ENCODE measurements at regions not wholly inside any gene's neighbourhood (a gene's known extent, or its start where the extent isn't known, plus 50 kb on each side); places are given as distances from the start of the nearest gene placed in this dataset.

DNA sequence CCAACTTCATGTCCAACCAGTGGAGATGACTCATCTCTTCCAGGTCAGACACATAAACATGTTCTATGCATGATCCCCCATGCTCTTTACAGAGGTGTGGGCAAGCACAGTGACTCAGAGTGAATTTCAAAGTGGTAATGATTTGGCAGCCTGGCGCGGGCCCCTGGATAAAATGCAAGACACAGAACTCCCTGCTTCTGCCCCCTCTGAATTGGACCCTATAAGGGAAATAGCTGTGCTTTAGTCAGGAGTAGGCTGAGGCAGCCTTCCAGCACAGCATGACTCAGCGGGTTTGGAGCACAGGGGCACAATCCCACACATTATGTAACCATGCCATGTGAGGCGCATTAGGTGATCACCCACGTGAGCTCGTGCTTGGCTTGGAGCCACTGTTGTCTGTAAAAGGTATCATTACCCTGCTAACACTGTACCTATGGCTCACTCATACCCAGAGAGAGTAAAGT lies 127.4 kb downstream of the C6orf118 start:
- Histone ChIP-seq H4K20me1 (ENCODE audit: insufficient read depth) (no peaks in the 10 kb centered on the region), H3K9me3 (ENCODE audit: low read length) (no peaks in the 10 kb centered on the region), H3K79me2 (replicated peaks; ENCODE audit: insufficient read depth, low read length) (no peaks in the 10 kb centered on the region), H3K4me3 (ENCODE audit: low read length) (no peak overlapping the region), H2AFZ (ENCODE audit: low read depth, low read length) (no peak overlapping the region), H3K36me3 (ENCODE audit: insufficient read depth, low read length) (no peaks in the 10 kb centered on the region), H3K27me3 (ENCODE audit: insufficient read depth, low read depth, low read length) (no peaks in the 10 kb centered on the region), H3K27ac (ENCODE audit: low read length) (no peak overlapping the region), H3K9me2 (ENCODE audit: insufficient read depth, low read length) (no peaks in the 10 kb centered on the region), H3K9ac (ENCODE audit: low read length) (no peak overlapping the region), H3K4me2 (ENCODE audit: low read length) (no peak overlapping the region), H3F3A (ENCODE audit: insufficient read depth, low read length, poor library complexity, severe bottlenecking) (no peaks in the 10 kb centered on the region)
- TF ChIP-seq TAF1 (IDR thresholded peaks at IDR 0.05; ENCODE audit: low read depth) (no peak), EZH2 (IDR thresholded peaks at IDR 0.05; ENCODE audit: borderline replicate concordance, insufficient read depth, low read length, poor library complexity, severe bottlenecking) (no peak), RAD21 (conservative IDR thresholded peaks at IDR 0.05) (no peak), MXI1 (conservative IDR thresholded peaks at IDR 0.05; ENCODE audit: poor library complexity, severe bottlenecking) (no peak), SMC3 (conservative IDR thresholded peaks at IDR 0.05; ENCODE audit: poor library complexity) (no peak), POLR2AphosphoS5 (IDR thresholded peaks at IDR 0.05) (no peak), REST (IDR thresholded peaks at IDR 0.05; ENCODE audit: borderline replicate concordance) (no peak), EP300 (conservative IDR thresholded peaks at IDR 0.05; ENCODE audit: poor library complexity, severe bottlenecking) (no peak)
- TF ChIP-seq, protein P1, sequence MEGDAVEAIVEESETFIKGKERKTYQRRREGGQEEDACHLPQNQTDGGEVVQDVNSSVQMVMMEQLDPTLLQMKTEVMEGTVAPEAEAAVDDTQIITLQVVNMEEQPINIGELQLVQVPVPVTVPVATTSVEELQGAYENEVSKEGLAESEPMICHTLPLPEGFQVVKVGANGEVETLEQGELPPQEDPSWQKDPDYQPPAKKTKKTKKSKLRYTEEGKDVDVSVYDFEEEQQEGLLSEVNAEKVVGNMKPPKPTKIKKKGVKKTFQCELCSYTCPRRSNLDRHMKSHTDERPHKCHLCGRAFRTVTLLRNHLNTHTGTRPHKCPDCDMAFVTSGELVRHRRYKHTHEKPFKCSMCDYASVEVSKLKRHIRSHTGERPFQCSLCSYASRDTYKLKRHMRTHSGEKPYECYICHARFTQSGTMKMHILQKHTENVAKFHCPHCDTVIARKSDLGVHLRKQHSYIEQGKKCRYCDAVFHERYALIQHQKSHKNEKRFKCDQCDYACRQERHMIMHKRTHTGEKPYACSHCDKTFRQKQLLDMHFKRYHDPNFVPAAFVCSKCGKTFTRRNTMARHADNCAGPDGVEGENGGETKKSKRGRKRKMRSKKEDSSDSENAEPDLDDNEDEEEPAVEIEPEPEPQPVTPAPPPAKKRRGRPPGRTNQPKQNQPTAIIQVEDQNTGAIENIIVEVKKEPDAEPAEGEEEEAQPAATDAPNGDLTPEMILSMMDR (IDR thresholded peaks at IDR 0.05; ENCODE audit: poor library complexity, severe bottlenecking) = no peak

GRCh38 chr6:165178056-165178455 lies 131.3 kb downstream of the C6orf118 start:
- TF ChIP-seq RAD21 (conservative IDR thresholded peaks at IDR 0.05) = no peak
- TF ChIP-seq EP300 (conservative IDR thresholded peaks at IDR 0.05; ENCODE audit: poor library complexity, severe bottlenecking) = no peak
- no peak for TF ChIP-seq POLR2AphosphoS5 (IDR thresholded peaks at IDR 0.05)
- no peak for TF ChIP-seq EZH2 (IDR thresholded peaks at IDR 0.05; ENCODE audit: borderline replicate concordance, insufficient read depth, low read length, poor library complexity, severe bottlenecking)
- no peak for TF ChIP-seq REST (IDR thresholded peaks at IDR 0.05; ENCODE audit: borderline replicate concordance)
- no peak for TF ChIP-seq MXI1 (conservative IDR thresholded peaks at IDR 0.05; ENCODE audit: poor library complexity, severe bottlenecking)
- no peak for TF ChIP-seq TAF1 (IDR thresholded peaks at IDR 0.05; ENCODE audit: low read depth)
- TF ChIP-seq, protein P1 (IDR thresholded peaks at IDR 0.05; ENCODE audit: poor library complexity, severe bottlenecking) = no peak
- no peak for TF ChIP-seq SMC3 (conservative IDR thresholded peaks at IDR 0.05; ENCODE audit: poor library complexity)
- H3K27me3 ChIP-seq (ENCODE audit: insufficient read depth, low read depth, low read length) = no peaks in the 10 kb centered on the region

More at GRCh38 chr6:165178056-165178455, 131.3 kb downstream of the C6orf118 start:
- Histone ChIP-seq H3K9me2 (ENCODE audit: insufficient read depth, low read length) (no peaks in the 10 kb centered on the region), H3K27ac (ENCODE audit: low read length) (no peak overlapping the region), H3K9me3 (ENCODE audit: low read length) (no peaks in the 10 kb centered on the region), H3K4me2 (ENCODE audit: low read length) (no peak overlapping the region), H3K79me2 (replicated peaks; ENCODE audit: insufficient read depth, low read length) (no peaks in the 10 kb centered on the region), H3K9ac (ENCODE audit: low read length) (no peak overlapping the region), H3K36me3 (ENCODE audit: insufficient read depth, low read length) (no peaks in the 10 kb centered on the region), H3K4me3 (ENCODE audit: low read length) (no peak overlapping the region), H2AFZ (ENCODE audit: low read depth, low read length) (no peak overlapping the region), H3F3A (ENCODE audit: insufficient read depth, low read length, poor library complexity, severe bottlenecking) (no peaks in the 10 kb centered on the region), H4K20me1 (ENCODE audit: insufficient read depth) (no peaks in the 10 kb centered on the region)

Data from neural cell (in vitro differentiated cells).